HEK293 (cell line): ENCODE measurements at regions not wholly inside any gene's neighbourhood (a gene's known extent, or its start where the extent isn't known, plus 50 kb on each side); places are given as distances from the start of the nearest gene placed in this dataset.

ENCODE experiments used
- CTCF ChIA-PET: fragments of 350-600 bp; formaldehyde crosslinking; extraction: SDS; loops from one replicate; lab custom pipeline; 2021; ENCODE audit warnings: antibody characterized with exemption; lab: Yijun Ruan, JAX
- POLR2A ChIA-PET: fragments of 300-600 bp; formaldehyde crosslinking; extraction: SDS; loops from one replicate; lab custom pipeline; 2020; ENCODE audit warnings: antibody characterized with exemption, inconsistent platforms; lab: Yijun Ruan, JAX
- H3K27ac ChIP-seq: fragments of 200-500 bp; sonication (Bioruptor generic); 2 replicates; pipeline ENCODE4 v1.5.1; 2014; ENCODE audit warnings: low read depth, low read length, control low read depth, inconsistent platforms; ENCODE audit errors: extremely low read depth
- H3K36me3 ChIP-seq, 2 experiments: fragments of 200-500 bp in 1 of 2; sonication (Bioruptor generic) in 1 of 2; 1 replicate in 1 of 2; 2 replicates in 1 of 2; pipeline ENCODE4 v1.5.1; 2014 to 2017; ENCODE audit warnings: inconsistent platforms in 2 of 2, low read length in 2 of 2; ENCODE audit not compliant: control insufficient read depth in 2 of 2, insufficient read depth in 1 of 2
- H3K4me1 ChIP-seq: fragments of 200-500 bp; sonication (Bioruptor generic); 2 replicates; pipeline ENCODE4 v1.5.1; 2014; ENCODE audit warnings: mild to moderate bottlenecking, low read length, inconsistent platforms; ENCODE audit not compliant: control insufficient read depth, insufficient read depth
- H3K4me3 ChIP-seq: 2 replicates; pipeline ENCODE4 v1.5.1; 2011; ENCODE audit warnings: low read depth, mild to moderate bottlenecking, control low read depth, low read length, moderate library complexity
- H3K9me3 ChIP-seq: fragments of 200-500 bp; sonication (Bioruptor generic); 2 replicates; pipeline ENCODE4 v1.5.1; 2014; ENCODE audit warnings: low read depth, low read length, inconsistent platforms; ENCODE audit not compliant: control insufficient read depth, insufficient read depth
- GLI4 ChIP-seq: fragments of 450-650 bp; formaldehyde crosslinking; IDR thresholded peaks from 2 replicates; pipeline ENCODE4 v1.5.1; 2016; ENCODE audit warnings: missing biosample characterization, missing genetic modification characterization
- HOXC10 ChIP-seq: sonication (generic); formaldehyde crosslinking; IDR thresholded peaks from 2 replicates; pipeline ENCODE4 v1.8.1; 2023; ENCODE audit warnings: mild to moderate bottlenecking, missing genetic modification reagents
- KLF10 ChIP-seq: fragments of 450-650 bp; IDR thresholded peaks from 2 replicates; pipeline ENCODE4 v1.5.1; 2018; ENCODE audit warnings: missing biosample characterization, mild to moderate bottlenecking, missing genetic modification characterization
- KLF7 ChIP-seq: fragments of 450-650 bp; formaldehyde crosslinking; IDR thresholded peaks from 2 replicates; pipeline ENCODE4 v1.5.1; 2016; ENCODE audit warnings: missing biosample characterization, missing genetic modification characterization, borderline replicate concordance
- OVOL3 ChIP-seq: fragments of 450-650 bp; formaldehyde crosslinking; IDR thresholded peaks from 2 replicates; pipeline ENCODE4 v1.5.1; 2016; ENCODE audit warnings: missing biosample characterization, missing genetic modification characterization
- RBAK ChIP-seq: fragments of 450-650 bp; formaldehyde crosslinking; IDR thresholded peaks from 2 replicates; pipeline ENCODE4 v1.5.1; 2016; ENCODE audit warnings: missing biosample characterization, missing genetic modification characterization
- SCRT2 ChIP-seq: fragments of 450-650 bp; formaldehyde crosslinking; IDR thresholded peaks from 2 replicates; pipeline ENCODE4 v1.5.1; 2016; ENCODE audit warnings: missing biosample characterization, missing genetic modification characterization
- SP7 ChIP-seq: fragments of 450-650 bp; formaldehyde crosslinking; IDR thresholded peaks from 2 replicates; pipeline ENCODE4 v1.5.1; 2016; ENCODE audit warnings: missing biosample characterization, missing genetic modification characterization
- ZFP69B ChIP-seq: fragments of 450-650 bp; formaldehyde crosslinking; IDR thresholded peaks from 2 replicates; pipeline ENCODE4 v1.5.1; 2016; ENCODE audit warnings: missing biosample characterization, missing genetic modification characterization
- ZNF112 ChIP-seq: fragments of 450-650 bp; formaldehyde crosslinking; IDR thresholded peaks from 2 replicates; pipeline ENCODE4 v1.5.0; 2017; ENCODE audit warnings: missing biosample characterization, missing genetic modification characterization
- ZNF155 ChIP-seq: fragments of 450-650 bp; formaldehyde crosslinking; IDR thresholded peaks from 2 replicates; pipeline ENCODE4 v1.5.1; 2016; ENCODE audit warnings: missing biosample characterization, missing genetic modification characterization
- ZNF16 ChIP-seq: fragments of 450-650 bp; formaldehyde crosslinking; IDR thresholded peaks from 2 replicates; pipeline ENCODE4 v1.5.1; 2016; ENCODE audit warnings: low read depth, missing biosample characterization, missing genetic modification characterization
- ZNF211 ChIP-seq: fragments of 450-650 bp; formaldehyde crosslinking; IDR thresholded peaks from 2 replicates; pipeline ENCODE4 v1.5.1; 2016; ENCODE audit warnings: low read depth, missing biosample characterization, missing genetic modification characterization
- ZNF266 ChIP-seq: fragments of 450-650 bp; formaldehyde crosslinking; IDR thresholded peaks from 2 replicates; pipeline ENCODE4 v1.5.1; 2016; ENCODE audit warnings: missing biosample characterization, missing genetic modification characterization, low read depth
- ZNF292 ChIP-seq: fragments of 450-650 bp; formaldehyde crosslinking; IDR thresholded peaks from 2 replicates; pipeline ENCODE4 v1.5.1; 2016; ENCODE audit warnings: low read depth, missing biosample characterization, missing genetic modification characterization, borderline replicate concordance
- ZNF488 ChIP-seq: fragments of 450-650 bp; formaldehyde crosslinking; IDR thresholded peaks from 2 replicates; pipeline ENCODE4 v1.5.1; 2016; ENCODE audit warnings: missing biosample characterization, missing genetic modification characterization
- ZNF501 ChIP-seq: fragments of 450-650 bp; formaldehyde crosslinking; IDR thresholded peaks from 2 replicates; pipeline ENCODE4 v1.5.1; 2016; ENCODE audit warnings: missing biosample characterization, missing genetic modification characterization
- ZNF560 ChIP-seq: fragments of 450-650 bp; formaldehyde crosslinking; IDR thresholded peaks from 2 replicates; pipeline ENCODE4 v1.5.1; 2017; ENCODE audit warnings: missing biosample characterization, missing genetic modification characterization, borderline replicate concordance
- ZNF660 ChIP-seq: fragments of 450-650 bp; IDR thresholded peaks from 2 replicates; pipeline ENCODE4 v1.5.1; 2018; ENCODE audit warnings: missing biosample characterization, mild to moderate bottlenecking, missing genetic modification characterization
- ZNF677 ChIP-seq: fragments of 450-650 bp; IDR thresholded peaks from 2 replicates; pipeline ENCODE4 v1.5.0; 2018; ENCODE audit warnings: missing biosample characterization, mild to moderate bottlenecking, missing genetic modification characterization, moderate library complexity
- ZNF785 ChIP-seq: fragments of 450-650 bp; formaldehyde crosslinking; IDR thresholded peaks from 2 replicates; pipeline ENCODE4 v1.5.1; 2016; ENCODE audit warnings: missing biosample characterization, missing genetic modification characterization
- ZSCAN30 ChIP-seq: fragments of 450-650 bp; IDR thresholded peaks from 2 replicates; pipeline ENCODE4 v1.5.1; 2018; ENCODE audit warnings: missing biosample characterization, mild to moderate bottlenecking, missing genetic modification characterization, moderate library complexity
- TF ChIP-seq, protein P1 (sequence below): fragments of 450-650 bp; formaldehyde crosslinking; IDR thresholded peaks from 2 replicates; pipeline ENCODE4; 2016; ENCODE audit warnings: missing biosample characterization, missing genetic modification characterization
- TF ChIP-seq, protein P2 (sequence below): fragments of 450-650 bp; formaldehyde crosslinking; IDR thresholded peaks from 2 replicates; pipeline ENCODE4 v1.5.0; 2017; ENCODE audit warnings: missing biosample characterization, missing genetic modification characterization, borderline replicate concordance
- TF ChIP-seq, protein P3 (sequence below): fragments of 450-650 bp; formaldehyde crosslinking; IDR thresholded peaks from 2 replicates; pipeline ENCODE4 v1.5.1; 2016; ENCODE audit warnings: missing biosample characterization, missing genetic modification characterization

DNA sequence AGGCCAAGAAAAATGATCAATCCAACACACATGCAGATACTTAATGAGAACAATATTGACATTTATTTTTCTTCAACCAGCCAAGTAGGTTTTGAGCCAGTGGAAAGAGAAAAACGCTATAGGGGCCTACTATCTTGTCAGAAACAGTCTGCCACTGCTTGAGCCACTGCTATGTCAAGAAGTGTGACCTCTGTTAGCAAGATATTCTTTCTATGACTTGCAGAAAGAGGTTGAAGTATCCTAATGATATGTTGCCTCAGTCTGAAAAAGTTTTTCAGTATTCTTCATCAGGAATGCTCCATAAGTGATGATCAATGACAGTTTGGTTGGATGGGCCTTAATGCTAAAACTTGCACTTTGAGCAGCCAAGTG is 328.4 kb upstream of the KCND2 start:
- ChIA-PET POLR2A (interaction anchor here (0.7 kb wide), 1 partner anchor 84 kb away, joined by 3 read pairs; no protein-coding TSS in a partner anchor), CTCF (no interaction called here)
- TF ChIP-seq ZFP69B (tag by site-specific recombination) (no peak), ZNF112 (tag by site-specific recombination) (no peak), ZNF560 (tag by site-specific recombination) (no peak), ZNF677 (no peak), RBAK (tag by site-specific recombination) (no peak), ZNF501 (no peak), ZNF785 (tag by site-specific recombination) (no peak), ZSCAN30 (tag by site-specific recombination) (no peak)
- TF ChIP-seq, protein P1, sequence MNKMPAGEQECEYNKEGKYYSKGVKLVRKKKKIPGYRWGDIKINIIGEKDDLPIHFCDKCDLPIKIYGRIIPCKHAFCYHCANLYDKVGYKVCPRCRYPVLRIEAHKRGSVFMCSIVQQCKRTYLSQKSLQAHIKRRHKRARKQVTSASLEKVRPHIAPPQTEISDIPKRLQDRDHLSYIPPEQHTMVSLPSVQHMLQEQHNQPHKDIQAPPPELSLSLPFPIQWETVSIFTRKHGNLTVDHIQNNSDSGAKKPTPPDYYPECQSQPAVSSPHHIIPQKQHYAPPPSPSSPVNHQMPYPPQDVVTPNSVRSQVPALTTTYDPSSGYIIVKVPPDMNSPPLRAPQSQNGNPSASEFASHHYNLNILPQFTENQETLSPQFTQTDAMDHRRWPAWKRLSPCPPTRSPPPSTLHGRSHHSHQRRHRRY (tag by site-specific recombination) = no peak
- TF ChIP-seq, all 188 proteins: peak for 0
- no peak overlapping the region for H3K27ac ChIP-seq
- H3K4me3 ChIP-seq = no peak overlapping the region
- H3K36me3 ChIP-seq = no peaks in the 10 kb centered on the region
- H3K4me1 ChIP-seq = no peaks in the 10 kb centered on the region
- H3K9me3 ChIP-seq = no peaks in the 10 kb centered on the region

DNA sequence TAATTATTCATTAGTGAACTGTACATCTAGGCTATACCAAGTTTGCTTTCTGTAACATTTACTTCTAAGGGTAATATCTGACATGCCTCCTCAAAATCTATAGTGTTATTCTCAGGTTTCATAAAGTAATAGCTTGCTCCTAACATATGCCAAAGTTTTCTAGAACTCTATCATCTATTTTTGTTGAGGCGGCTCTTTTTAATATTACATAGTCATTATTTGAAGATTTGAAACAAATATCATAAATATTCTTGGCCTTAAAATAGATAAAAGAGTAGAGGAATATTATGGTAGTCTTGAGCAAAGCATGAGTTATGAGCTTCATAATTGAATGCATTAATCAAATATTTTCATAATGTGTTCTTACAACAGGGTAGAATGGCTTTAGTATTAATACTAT is 327.2 kb upstream of the KCND2 start:
- Histone ChIP-seq H3K27ac (no peak overlapping the region), H3K36me3 (no peaks in the 10 kb centered on the region), H3K9me3 (no peaks in the 10 kb centered on the region), H3K4me1 (no peaks in the 10 kb centered on the region), H3K4me3 (no peak overlapping the region)
- POLR2A ChIA-PET = no interaction called here
- no peak for TF ChIP-seq ZNF292
- no peak for TF ChIP-seq SP7 (tag by site-specific recombination)
- no peak for TF ChIP-seq OVOL3 (tag by site-specific recombination)
- no peak for TF ChIP-seq KLF7 (tag by site-specific recombination)
- TF ChIP-seq, protein P2, sequence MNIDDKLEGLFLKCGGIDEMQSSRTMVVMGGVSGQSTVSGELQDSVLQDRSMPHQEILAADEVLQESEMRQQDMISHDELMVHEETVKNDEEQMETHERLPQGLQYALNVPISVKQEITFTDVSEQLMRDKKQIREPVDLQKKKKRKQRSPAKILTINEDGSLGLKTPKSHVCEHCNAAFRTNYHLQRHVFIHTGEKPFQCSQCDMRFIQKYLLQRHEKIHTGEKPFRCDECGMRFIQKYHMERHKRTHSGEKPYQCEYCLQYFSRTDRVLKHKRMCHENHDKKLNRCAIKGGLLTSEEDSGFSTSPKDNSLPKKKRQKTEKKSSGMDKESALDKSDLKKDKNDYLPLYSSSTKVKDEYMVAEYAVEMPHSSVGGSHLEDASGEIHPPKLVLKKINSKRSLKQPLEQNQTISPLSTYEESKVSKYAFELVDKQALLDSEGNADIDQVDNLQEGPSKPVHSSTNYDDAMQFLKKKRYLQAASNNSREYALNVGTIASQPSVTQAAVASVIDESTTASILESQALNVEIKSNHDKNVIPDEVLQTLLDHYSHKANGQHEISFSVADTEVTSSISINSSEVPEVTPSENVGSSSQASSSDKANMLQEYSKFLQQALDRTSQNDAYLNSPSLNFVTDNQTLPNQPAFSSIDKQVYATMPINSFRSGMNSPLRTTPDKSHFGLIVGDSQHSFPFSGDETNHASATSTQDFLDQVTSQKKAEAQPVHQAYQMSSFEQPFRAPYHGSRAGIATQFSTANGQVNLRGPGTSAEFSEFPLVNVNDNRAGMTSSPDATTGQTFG = no peak
- no peak for TF ChIP-seq KLF10
- no peak for TF ChIP-seq ZNF660 (tag by site-specific recombination)
- CTCF ChIA-PET = interaction anchor here (0.7 kb wide), 1 partner anchor 10 kb away, joined by 3 read pairs; no protein-coding TSS in a partner anchor

DNA sequence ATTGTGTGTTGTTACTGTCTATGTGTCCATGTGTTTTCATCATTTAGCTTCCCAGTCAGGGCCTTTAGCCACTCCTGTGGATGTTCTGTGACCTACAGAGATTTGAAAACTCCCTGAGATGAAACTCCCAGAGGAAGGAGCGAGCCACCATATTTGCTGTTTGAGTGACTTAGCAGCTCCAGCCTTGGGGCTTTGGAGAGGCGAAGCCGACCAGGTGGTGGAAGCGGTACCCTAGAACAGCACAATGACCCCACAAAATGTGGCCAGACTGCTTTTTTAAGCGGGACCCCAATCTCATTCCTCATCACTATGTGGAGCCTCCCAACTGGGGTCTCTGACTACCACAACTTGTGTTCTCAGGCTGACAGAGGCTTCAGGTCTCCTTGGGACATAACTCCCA is 323.9 kb upstream of the KCND2 start:
- no peaks in the 10 kb centered on the region for H3K9me3 ChIP-seq
- ChIA-PET POLR2A (no interaction called here), CTCF (interaction anchor here (0.6 kb wide), 1 partner anchor 14 kb away, joined by 3 read pairs; no protein-coding TSS in a partner anchor)
- no peaks in the 10 kb centered on the region for H3K4me1 ChIP-seq
- no peak overlapping the region for H3K27ac ChIP-seq
- no peaks in the 10 kb centered on the region for H3K36me3 ChIP-seq
- no peak overlapping the region for H3K4me3 ChIP-seq
- no peak for TF ChIP-seq ZNF488 (tag by site-specific recombination)
- TF ChIP-seq ZNF155 (tag by site-specific recombination) = no peak
- no peak for TF ChIP-seq ZNF16 (tag by site-specific recombination)
- TF ChIP-seq ZNF266 (tag by site-specific recombination) = no peak
- no peak for TF ChIP-seq SCRT2
- no peak for TF ChIP-seq ZNF211 (tag by site-specific recombination)
- no peak for TF ChIP-seq HOXC10
- TF ChIP-seq, protein P3, sequence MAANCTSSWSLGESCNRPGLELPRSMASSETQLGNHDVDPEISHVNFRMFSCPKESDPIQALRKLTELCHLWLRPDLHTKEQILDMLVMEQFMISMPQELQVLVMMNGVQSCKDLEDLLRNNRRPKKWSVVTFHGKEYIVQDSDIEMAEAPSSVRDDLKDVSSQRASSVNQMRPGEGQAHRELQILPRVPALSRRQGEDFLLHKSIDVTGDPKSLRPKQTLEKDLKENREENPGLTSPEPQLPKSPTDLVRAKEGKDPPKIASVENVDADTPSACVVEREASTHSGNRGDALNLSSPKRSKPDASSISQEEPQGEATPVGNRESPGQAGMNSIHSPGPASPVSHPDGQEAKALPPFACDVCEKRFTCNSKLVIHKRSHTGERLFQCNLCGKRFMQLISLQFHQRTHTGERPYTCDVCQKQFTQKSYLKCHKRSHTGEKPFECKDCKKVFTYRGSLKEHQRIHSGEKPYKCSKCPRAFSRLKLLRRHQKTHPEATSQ = no peak
- no peak for TF ChIP-seq GLI4
